Right lobe of liver (tissue), 4 donors: ENCODE measurements at regions not wholly inside any gene's neighbourhood (a gene's known extent, or its start where the extent isn't known, plus 50 kb on each side); places are given as distances from the start of the nearest gene placed in this dataset.

Experiments used
- CTCF ChIP-seq, 4 donors: fragments of 200-600 bp in 3 of 4; fragments of 450-650 bp in 1 of 4; IDR thresholded peaks; one replicate each; pipeline versions ENCODE4 v1.5.1 to v1.8.0; 2016 to 2022; ENCODE audit warnings: antibody characterized with exemption in 4 of 4, mild to moderate bottlenecking in 2 of 4
- POLR2A ChIP-seq: fragments of 450-650 bp; IDR thresholded peaks from one replicate; pipeline ENCODE4 v1.6.1; 2017; ENCODE audit warnings: antibody characterized with exemption, mild to moderate bottlenecking
- donor health status: DM: no; HTN: no; CAD: no.
- donor health status: DM: no; HTN: no; CAD: no.
- donor health status: DM: no; HTN: yes; CAD: no.

GRCh38 chr5:30524428-30524827 is 669.1 kb upstream of the CDH6 start:
- no peak for TF ChIP-seq POLR2A
- TF ChIP-seq CTCF (IDR thresholded peaks at IDR 0.05): no peak
